Neuronal stem cell (in vitro differentiated cells): ENCODE measurements at regions not wholly inside any gene's neighbourhood (a gene's known extent, or its start where the extent isn't known, plus 50 kb on each side); places are given as distances from the start of the nearest gene placed in this dataset.

Experiments used
- DNase-seq: peaks from one replicate; pipeline ENCODE4 v3.0.0-alpha.2; 2013; ENCODE audit warnings: low spot score
- H2AFZ ChIP-seq: one replicate; pipeline ENCODE4 v1.6.1; 2013; ENCODE audit warnings: mild to moderate bottlenecking, low read length, inconsistent platforms
- H2AK5ac ChIP-seq: 2 replicates; pipeline ENCODE4 v1.6.1; 2013; ENCODE audit warnings: low read depth, mild to moderate bottlenecking, inconsistent platforms, low read length, moderate library complexity, mixed read lengths
- H2BK120ac ChIP-seq: 2 replicates; pipeline ENCODE4 v1.6.1; 2013; ENCODE audit warnings: low read depth, mild to moderate bottlenecking, inconsistent platforms, low read length, moderate library complexity, mixed read lengths
- H2BK12ac ChIP-seq: one replicate; pipeline ENCODE4 v1.6.1; 2013; ENCODE audit warnings: low read length, inconsistent platforms
- H2BK15ac ChIP-seq: 2 replicates; pipeline ENCODE4 v1.6.1; 2013; ENCODE audit warnings: mild to moderate bottlenecking, low read length, inconsistent platforms, mixed read lengths
- H2BK5ac ChIP-seq: one replicate; pipeline ENCODE4 v1.6.1; 2013; ENCODE audit warnings: inconsistent platforms, mild to moderate bottlenecking, low read length, moderate library complexity
- H3K14ac ChIP-seq: one replicate; pipeline ENCODE4 v1.6.1; 2013; ENCODE audit warnings: low read length, inconsistent platforms
- H3K18ac ChIP-seq: 2 replicates; pipeline ENCODE4 v1.6.1; 2013; ENCODE audit warnings: low read length, inconsistent platforms
- H3K23ac ChIP-seq: 2 replicates; pipeline ENCODE4 v1.6.1; 2013; ENCODE audit warnings: low read depth, mild to moderate bottlenecking, mixed read lengths, low read length, inconsistent platforms; ENCODE audit not compliant: poor library complexity
- H3K27ac ChIP-seq: replicated peaks from 3 replicates; pipeline ENCODE4 v1.5.1; 2013; ENCODE audit warnings: low read length, inconsistent platforms
- H3K27me3 ChIP-seq, 3 experiments: 2 replicates each; pipeline ENCODE4 v1.6.1; 2013; ENCODE audit warnings: low read length in 3 of 3, mild to moderate bottlenecking in 2 of 3, inconsistent platforms in 1 of 3, low read depth in 1 of 3, mixed read lengths in 1 of 3, moderate library complexity in 1 of 3; ENCODE audit not compliant: control insufficient read depth in 3 of 3, insufficient read depth in 3 of 3
- H3K36me3 ChIP-seq, 2 donors: replicated peaks in 1 of 2; 2 replicates each; pipeline ENCODE4 v1.6.1; 2013; ENCODE audit warnings: low read length in 2 of 2; ENCODE audit not compliant: control insufficient read depth in 2 of 2, insufficient read depth in 2 of 2
- H3K4ac ChIP-seq: 2 replicates; pipeline ENCODE4 v1.6.1; 2013; ENCODE audit warnings: inconsistent platforms, mild to moderate bottlenecking, low read length, moderate library complexity
- H3K4me1 ChIP-seq, 2 donors: 1 replicate in 1 of 2; 2 replicates in 1 of 2; pipeline ENCODE4 v1.6.1; 2013; ENCODE audit warnings: low read length in 2 of 2, low read depth in 1 of 2; ENCODE audit not compliant: control insufficient read depth in 2 of 2, insufficient read depth in 1 of 2
- H3K4me2 ChIP-seq: one replicate; pipeline ENCODE4 v1.6.1; 2013; ENCODE audit warnings: mild to moderate bottlenecking, low read length, inconsistent platforms; ENCODE audit not compliant: insufficient read depth, poor library complexity, severe bottlenecking
- H3K4me3 ChIP-seq, 2 donors: 2 replicates each; pipeline ENCODE4 v1.5.1; 2013; ENCODE audit warnings: low read length in 2 of 2, mild to moderate bottlenecking in 2 of 2, inconsistent platforms in 1 of 2, moderate library complexity in 1 of 2
- H3K79me1 ChIP-seq: one replicate; pipeline ENCODE4 v1.6.1; 2013; ENCODE audit warnings: low read depth, mild to moderate bottlenecking, inconsistent platforms, low read length, moderate library complexity
- H3K9ac ChIP-seq: one replicate; pipeline ENCODE4 v1.6.1; 2013; ENCODE audit warnings: mild to moderate bottlenecking, low read depth, low read length, inconsistent platforms; ENCODE audit not compliant: poor library complexity
- H3K9me3 ChIP-seq, 2 donors: replicated peaks in 1 of 2; 2 replicates each; pipeline versions ENCODE3 to v1.6.1; 2013; ENCODE audit warnings: low read length in 2 of 2, mild to moderate bottlenecking in 2 of 2, inconsistent platforms in 1 of 2, low read depth in 1 of 2, mixed read lengths in 1 of 2, moderate library complexity in 1 of 2; ENCODE audit not compliant: control insufficient read depth in 2 of 2, insufficient read depth in 1 of 2
- H4K8ac ChIP-seq: one replicate; pipeline ENCODE4 v1.6.1; 2013; ENCODE audit warnings: low read depth, mild to moderate bottlenecking, inconsistent platforms, low read length, moderate library complexity
- H4K91ac ChIP-seq: one replicate; pipeline ENCODE4 v1.6.1; 2013; ENCODE audit warnings: low read length, low read depth, mild to moderate bottlenecking, inconsistent platforms; ENCODE audit not compliant: poor library complexity
- WGBS, 2 donors: extraction: QIAGEN DNeasy Blood & Tissue Kit; methylation state at CpG; one replicate each; pipeline ENCODE4 v1.1.7; 2013; ENCODE audit warnings: missing lambda C conversion rate in 2 of 2, mixed read lengths in 1 of 2; ENCODE audit not compliant: insufficient read length in 2 of 2, insufficient replicate concordance in 1 of 2; ENCODE audit errors: extremely low coverage in 2 of 2; 5-methylcytosine and 5-hydroxymethylcytosine counted together

DNA sequence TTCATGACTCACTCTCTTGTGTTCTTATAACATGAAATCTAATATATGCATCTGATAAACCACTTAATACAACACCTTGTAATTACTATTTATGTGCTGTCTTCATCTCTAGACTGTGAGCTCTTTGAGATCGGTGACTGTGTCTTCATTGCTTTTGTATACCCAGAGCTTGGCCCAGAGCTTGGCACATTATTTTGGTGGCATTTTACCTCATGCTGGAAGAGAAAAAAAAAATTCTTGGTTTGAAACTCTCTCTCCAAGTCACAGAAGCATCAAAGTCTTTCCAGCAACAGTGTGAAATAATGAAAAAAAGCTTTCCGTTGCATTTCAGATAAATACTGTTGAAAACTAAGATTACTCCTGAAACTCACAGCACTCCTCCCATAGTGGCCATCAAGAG, 451.6 kb downstream of the NUF2 start:
- H4K91ac ChIP-seq, result no peak overlapping the region
- no peak overlapping the region for H3K9ac ChIP-seq
- H3K4me1 ChIP-seq, result no peaks in the 10 kb centered on the region
- H2BK12ac ChIP-seq, result no peak overlapping the region
- no peak overlapping the region for H2AK5ac ChIP-seq
- no peak overlapping the region for H3K4me3 ChIP-seq
- no peak overlapping the region for H2BK5ac ChIP-seq
- H3K14ac ChIP-seq, result no peak overlapping the region
- no peak overlapping the region for H3K27ac ChIP-seq
- no peak overlapping the region for H2BK120ac ChIP-seq
- no CpG with 5 or more reads among the region's 2 CpGs for WGBS, 2 donors
- no peak overlapping the region for H2AFZ ChIP-seq
- no peak for DNase-seq
- no peak overlapping the region for H4K8ac ChIP-seq
- no peaks in the 10 kb centered on the region for H3K27me3 ChIP-seq
- H2BK15ac ChIP-seq, result no peak overlapping the region
- no peak overlapping the region for H3K18ac ChIP-seq
- no peaks in the 10 kb centered on the region for H3K9me3 ChIP-seq
- no peaks in the 10 kb centered on the region for H3K79me1 ChIP-seq
- no peaks in the 10 kb centered on the region for H3K36me3 ChIP-seq
- no peak overlapping the region for H3K23ac ChIP-seq
- H3K4me2 ChIP-seq, result no peak overlapping the region
- no peak overlapping the region for H3K4ac ChIP-seq

DNA sequence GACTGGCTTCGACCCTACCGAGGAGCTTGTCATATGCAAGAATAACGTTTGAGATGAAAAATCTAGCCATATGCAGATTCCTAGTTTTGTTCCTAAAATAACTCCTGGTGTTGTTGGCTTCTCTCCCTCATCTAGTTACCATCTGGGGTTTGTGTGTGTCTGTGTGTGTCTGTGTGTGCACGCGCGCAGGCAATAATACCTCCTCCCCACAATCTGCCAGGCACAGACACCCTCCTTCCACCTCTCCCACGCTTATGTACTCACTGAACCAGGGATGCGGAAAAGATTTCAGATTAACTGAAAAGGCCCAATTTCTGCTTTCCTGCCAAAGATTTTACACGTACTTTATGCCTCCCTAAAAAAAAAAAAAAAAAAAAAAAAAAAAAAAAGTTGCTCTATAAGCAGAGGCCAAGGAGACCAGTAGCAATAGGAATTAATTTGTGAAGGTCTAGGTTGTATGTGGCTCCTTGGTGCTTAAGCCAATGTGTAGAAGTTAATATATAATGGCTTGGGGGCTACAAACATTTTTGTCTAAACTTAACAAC, 452.7 kb downstream of the NUF2 start:
- Histone ChIP-seq H3K4ac (no peak overlapping the region), H2BK15ac (no peak overlapping the region), H2AFZ (no peak overlapping the region), H3K4me1 (no peaks in the 10 kb centered on the region), H3K4me2 (no peak overlapping the region), H3K27ac (no peak overlapping the region), H4K91ac (no peak overlapping the region), H3K18ac (no peak overlapping the region), H3K14ac (no peak overlapping the region), H4K8ac (no peak overlapping the region), H2BK12ac (no peak overlapping the region), H3K9ac (no peak overlapping the region), H2AK5ac (no peak overlapping the region), H3K27me3 (no peaks in the 10 kb centered on the region), H2BK120ac (no peak overlapping the region), H2BK5ac (no peak overlapping the region), H3K36me3 (no peaks in the 10 kb centered on the region), H3K79me1 (no peaks in the 10 kb centered on the region), H3K4me3 (no peak overlapping the region), H3K9me3 (no peaks in the 10 kb centered on the region), H3K23ac (no peak overlapping the region)
- no peak for DNase-seq
- WGBS, 2 donors, result no CpG with 5 or more reads among the region's 9 CpGs

DNA sequence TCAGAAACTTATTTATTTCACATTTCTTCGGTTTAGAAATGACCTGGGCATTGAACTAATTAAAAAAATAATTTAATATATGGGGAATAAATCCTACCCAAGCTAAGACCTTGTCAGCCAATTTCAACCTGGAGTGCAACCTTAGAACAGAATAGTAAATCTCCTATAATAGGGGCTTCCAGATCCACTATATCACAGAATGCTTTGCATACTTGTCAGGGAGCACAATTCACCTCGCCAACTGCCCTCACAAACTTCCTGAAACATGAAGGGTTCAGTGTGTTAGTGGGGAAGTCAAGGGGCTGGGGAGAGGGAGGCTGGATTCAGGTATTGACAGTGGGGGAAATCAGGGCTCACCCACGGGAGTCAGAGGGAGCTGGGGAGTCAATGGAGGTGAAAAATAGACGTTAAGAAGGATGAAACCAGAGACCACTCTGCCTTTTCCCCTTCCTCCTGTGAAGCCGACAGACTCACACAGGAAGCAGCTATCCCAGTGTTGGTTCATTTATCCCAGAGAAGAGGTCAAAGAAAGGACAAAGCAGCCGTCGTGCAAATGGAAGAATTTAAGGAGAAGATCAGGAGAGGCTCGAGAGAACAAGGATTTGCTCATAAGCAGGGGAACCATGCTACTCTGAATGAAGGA, 453.3 kb downstream of the NUF2 start:
- DNase-seq, result no peak
- H2AK5ac ChIP-seq, result no peak overlapping the region
- H3K4me3 ChIP-seq, result no peak overlapping the region
- no peaks in the 10 kb centered on the region for H3K4me1 ChIP-seq
- H2AFZ ChIP-seq, result no peak overlapping the region
- H3K79me1 ChIP-seq, result no peaks in the 10 kb centered on the region
- H3K4me2 ChIP-seq, result no peak overlapping the region
- H3K36me3 ChIP-seq, result no peaks in the 10 kb centered on the region
- no peak overlapping the region for H4K8ac ChIP-seq
- no peak overlapping the region for H2BK120ac ChIP-seq
- H3K23ac ChIP-seq, result no peak overlapping the region
- H2BK5ac ChIP-seq, result no peak overlapping the region
- no peak overlapping the region for H3K18ac ChIP-seq
- no peak overlapping the region for H2BK12ac ChIP-seq
- H3K27ac ChIP-seq, result no peak overlapping the region
- H3K9ac ChIP-seq, result no peak overlapping the region
- no peak overlapping the region for H3K14ac ChIP-seq
- no peak overlapping the region for H4K91ac ChIP-seq
- H3K9me3 ChIP-seq, result no peaks in the 10 kb centered on the region
- no peaks in the 10 kb centered on the region for H3K27me3 ChIP-seq
- WGBS, 2 donors, result no CpG with 5 or more reads among the region's 8 CpGs
- H2BK15ac ChIP-seq, result no peak overlapping the region
- H3K4ac ChIP-seq, result no peak overlapping the region

DNA sequence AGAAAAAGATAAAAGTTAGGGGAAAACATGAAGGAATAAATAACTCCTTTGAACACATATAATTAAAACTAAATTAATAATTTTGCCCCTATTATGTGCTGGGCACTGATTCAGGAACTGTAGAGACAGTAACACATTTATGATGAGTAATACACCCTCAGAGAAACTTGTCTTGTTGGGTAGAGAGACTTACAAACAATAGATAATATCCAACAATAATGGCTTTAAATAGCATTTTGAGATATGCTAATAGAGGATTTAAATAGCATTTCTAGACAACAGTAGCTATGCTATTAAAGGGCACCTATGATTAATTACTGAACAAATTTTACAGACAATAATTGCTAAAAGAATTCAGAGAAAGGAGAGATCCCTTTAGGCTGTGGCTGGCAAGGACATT, 455.5 kb downstream of the NUF2 start:
- Histone ChIP-seq H3K4ac (no peak overlapping the region), H3K14ac (no peak overlapping the region), H3K4me3 (no peak overlapping the region), H2BK5ac (no peak overlapping the region), H2AK5ac (no peak overlapping the region), H3K27ac (no peak overlapping the region), H3K4me2 (no peak overlapping the region), H2BK12ac (no peak overlapping the region), H3K18ac (no peak overlapping the region), H3K27me3 (no peaks in the 10 kb centered on the region), H4K8ac (no peak overlapping the region), H2BK120ac (no peak overlapping the region), H3K9ac (no peak overlapping the region), H3K4me1 (no peaks in the 10 kb centered on the region), H3K36me3 (no peaks in the 10 kb centered on the region), H3K9me3 (no peaks in the 10 kb centered on the region), H2BK15ac (no peak overlapping the region), H3K79me1 (no peaks in the 10 kb centered on the region), H3K23ac (no peak overlapping the region), H4K91ac (no peak overlapping the region), H2AFZ (no peak overlapping the region)
- DNase-seq, result no peak
